ENCODE measurements at regions not wholly inside any gene's neighbourhood (a gene's known extent, or its start where the extent isn't known, plus 50 kb on each side); places are given as distances from the start of the nearest gene placed in this dataset.

DNA sequence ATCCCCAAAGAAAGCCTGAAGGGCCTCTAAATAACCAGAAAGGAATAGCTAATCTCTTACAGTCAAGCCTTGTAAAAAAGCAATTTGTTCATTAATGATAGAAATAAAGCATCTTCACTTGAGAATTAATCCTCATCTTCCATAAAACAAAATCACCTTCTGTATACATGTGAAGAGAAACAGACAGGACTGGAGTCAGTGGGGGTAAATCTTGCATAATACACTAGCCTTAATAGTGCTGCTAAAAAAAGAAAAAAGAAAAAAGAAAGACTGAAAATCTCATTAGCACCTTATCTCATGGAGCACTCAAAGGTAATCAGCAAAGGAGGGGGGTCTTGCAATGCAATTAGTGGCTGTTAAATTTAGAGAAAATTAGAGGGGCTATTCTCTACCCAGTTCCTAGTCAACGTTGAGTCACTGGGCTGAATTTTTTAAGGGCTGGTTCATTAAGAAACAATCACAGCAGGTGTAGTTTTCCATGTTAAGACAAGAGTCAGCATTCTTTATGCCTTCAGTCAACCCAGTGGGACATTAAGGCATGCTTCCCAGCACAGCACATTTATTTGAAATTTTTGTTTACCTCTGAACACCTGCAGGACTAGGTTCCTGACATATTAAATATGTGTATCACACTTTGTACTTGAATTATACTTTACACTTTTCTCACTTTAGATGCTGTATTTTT is 1455.7 kb upstream of the CELF2 start:
- TF ChIP-seq, protein P1, sequence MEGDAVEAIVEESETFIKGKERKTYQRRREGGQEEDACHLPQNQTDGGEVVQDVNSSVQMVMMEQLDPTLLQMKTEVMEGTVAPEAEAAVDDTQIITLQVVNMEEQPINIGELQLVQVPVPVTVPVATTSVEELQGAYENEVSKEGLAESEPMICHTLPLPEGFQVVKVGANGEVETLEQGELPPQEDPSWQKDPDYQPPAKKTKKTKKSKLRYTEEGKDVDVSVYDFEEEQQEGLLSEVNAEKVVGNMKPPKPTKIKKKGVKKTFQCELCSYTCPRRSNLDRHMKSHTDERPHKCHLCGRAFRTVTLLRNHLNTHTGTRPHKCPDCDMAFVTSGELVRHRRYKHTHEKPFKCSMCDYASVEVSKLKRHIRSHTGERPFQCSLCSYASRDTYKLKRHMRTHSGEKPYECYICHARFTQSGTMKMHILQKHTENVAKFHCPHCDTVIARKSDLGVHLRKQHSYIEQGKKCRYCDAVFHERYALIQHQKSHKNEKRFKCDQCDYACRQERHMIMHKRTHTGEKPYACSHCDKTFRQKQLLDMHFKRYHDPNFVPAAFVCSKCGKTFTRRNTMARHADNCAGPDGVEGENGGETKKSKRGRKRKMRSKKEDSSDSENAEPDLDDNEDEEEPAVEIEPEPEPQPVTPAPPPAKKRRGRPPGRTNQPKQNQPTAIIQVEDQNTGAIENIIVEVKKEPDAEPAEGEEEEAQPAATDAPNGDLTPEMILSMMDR (conservative IDR thresholded peaks at IDR 0.05), result no peak
- TF ChIP-seq EZH2 (IDR thresholded peaks at IDR 0.05; ENCODE audit: low read depth), result no peak
